Neural cell (in vitro differentiated cells): ENCODE measurements at regions not wholly inside any gene's neighbourhood (a gene's known extent, or its start where the extent isn't known, plus 50 kb on each side); places are given as distances from the start of the nearest gene placed in this dataset.

Experiments
- CTCF ChIP-seq: fragments of 450-650 bp; IDR thresholded peaks from 2 replicates; pipeline ENCODE4 v1.5.1; 2014; ENCODE audit warnings: antibody characterized with exemption, mild to moderate bottlenecking, moderate library complexity; ENCODE audit not compliant: poor library complexity, severe bottlenecking
- EZH2 ChIP-seq: fragments of 200-600, 300-800 bp; shearing (Covaris generic), sonication (generic); IDR thresholded peaks from 2 replicates; pipeline ENCODE4 v1.6.1; 2014; ENCODE audit warnings: antibody characterized with exemption, low read length, borderline replicate concordance, mild to moderate bottlenecking; ENCODE audit not compliant: insufficient read depth, poor library complexity, severe bottlenecking

GRCh38 chrX:76228499-76228898 lies 55.6 kb downstream of the PBDC1 start:
- TF ChIP-seq EZH2 (no peak), CTCF (no peak)
